NCI-H2196 treated with DMSO at 0.1 percent for 48 hours (cell line): ENCODE measurements at regions not wholly inside any gene's neighbourhood (a gene's known extent, or its start where the extent isn't known, plus 50 kb on each side); places are given as distances from the start of the nearest gene placed in this dataset.

Experiments used
- DNase-seq: peaks from one replicate; lab custom pipeline; 2025; ENCODE audit not compliant: unreplicated experiment; lab: John Stamatoyannopoulos, UW

DNA sequence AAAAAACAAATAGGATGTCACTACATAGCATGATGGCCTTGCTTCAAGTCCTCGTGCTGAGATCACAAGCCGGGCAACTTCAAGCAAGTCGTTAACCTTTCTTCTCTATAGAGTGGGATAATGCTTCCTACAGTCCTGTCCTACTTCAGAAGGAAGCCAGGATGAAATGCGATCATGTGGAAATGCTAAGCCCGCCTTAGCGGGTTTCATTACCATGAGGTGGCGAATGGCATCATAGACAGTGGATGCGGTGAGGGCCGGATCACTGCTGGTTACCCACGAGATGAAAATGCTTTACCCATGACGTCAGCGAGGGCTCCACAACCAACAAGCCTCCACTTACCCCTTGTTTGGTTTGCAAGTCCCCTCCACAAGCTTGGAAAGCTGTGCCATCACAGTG is 206.4 kb downstream of the TBXT start:
- DNase-seq, result no peak

DNA sequence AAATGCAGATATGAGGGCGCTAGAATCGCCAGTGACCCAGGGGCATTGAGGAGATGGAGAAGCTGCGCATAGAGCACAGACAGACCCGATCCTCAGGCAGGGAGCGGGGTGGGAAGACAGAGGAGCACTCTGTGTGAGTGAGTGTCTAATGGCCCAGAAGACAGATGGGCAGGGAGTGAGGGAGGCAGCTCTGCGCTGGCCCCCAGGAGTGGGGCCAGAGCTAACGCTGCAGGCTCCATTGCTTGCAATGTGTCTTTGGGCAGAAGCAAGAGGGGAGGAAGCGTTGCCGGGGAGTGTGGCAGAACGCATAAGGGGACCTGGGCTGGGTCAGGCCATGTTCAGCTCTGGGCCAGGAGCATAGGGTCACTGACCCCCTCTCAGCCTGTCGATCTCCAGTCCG is 207.0 kb downstream of the TBXT start:
- DNase-seq, result no peak

DNA sequence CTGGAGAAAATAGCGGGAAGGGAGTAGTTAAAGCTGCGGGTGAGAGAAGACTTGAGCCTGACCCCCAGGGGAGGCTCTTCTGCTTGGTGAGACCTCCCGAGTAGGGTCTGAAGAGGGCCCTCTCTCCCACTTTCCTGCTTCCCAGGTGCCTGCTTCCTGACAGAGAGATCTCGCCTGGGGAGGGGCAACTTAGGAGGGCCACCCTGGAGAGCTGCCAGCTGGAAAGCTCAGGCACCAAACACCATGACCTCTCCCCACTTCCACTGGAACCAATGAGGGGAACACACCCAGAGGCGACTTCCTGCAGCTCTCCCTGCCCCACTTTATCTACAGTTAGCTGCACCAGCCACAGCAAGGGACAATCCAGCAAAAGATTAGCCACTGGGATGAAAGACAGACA is 208.0 kb downstream of the TBXT start:
- DNase-seq, result no peak

DNA sequence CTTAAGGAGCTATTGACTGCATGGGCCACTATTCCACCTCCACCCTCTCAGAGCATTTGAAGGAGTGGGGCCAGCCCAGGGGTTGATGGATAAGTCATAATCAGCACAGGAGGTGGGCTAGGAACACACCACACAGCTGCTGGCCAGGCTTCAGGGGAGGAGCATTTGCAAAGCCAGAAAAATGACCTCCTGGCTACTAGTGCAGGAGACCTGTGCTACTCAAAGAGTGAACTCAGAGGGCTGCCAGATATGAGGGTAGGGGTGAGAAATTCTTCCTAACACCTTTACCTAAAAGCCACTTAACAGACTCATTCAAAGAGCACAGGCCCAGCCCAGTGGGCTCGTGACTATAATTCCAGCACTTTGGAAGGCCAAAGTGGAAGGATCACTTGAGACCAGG is 210.8 kb downstream of the TBXT start:
- no peak for DNase-seq

DNA sequence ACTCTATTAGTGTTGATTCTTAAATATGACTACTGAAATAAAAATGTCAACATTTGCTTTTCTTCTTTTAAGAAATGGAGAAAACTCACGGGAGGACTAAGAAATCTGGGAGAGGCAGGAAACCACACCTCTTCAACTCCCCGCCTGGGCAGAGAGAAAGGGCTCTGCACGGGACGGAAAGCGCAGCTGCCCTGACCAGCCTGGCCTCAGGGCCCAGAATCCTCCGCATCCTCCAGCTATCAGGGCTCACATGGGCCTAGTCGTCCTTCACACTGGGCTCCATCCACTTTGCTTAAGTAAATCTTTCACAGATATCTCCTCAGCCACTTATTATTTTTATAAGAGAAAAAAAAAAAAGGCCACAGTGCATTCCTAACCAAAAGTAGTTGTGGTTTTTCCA is 215.1 kb downstream of the TBXT start:
- no peak for DNase-seq

DNA sequence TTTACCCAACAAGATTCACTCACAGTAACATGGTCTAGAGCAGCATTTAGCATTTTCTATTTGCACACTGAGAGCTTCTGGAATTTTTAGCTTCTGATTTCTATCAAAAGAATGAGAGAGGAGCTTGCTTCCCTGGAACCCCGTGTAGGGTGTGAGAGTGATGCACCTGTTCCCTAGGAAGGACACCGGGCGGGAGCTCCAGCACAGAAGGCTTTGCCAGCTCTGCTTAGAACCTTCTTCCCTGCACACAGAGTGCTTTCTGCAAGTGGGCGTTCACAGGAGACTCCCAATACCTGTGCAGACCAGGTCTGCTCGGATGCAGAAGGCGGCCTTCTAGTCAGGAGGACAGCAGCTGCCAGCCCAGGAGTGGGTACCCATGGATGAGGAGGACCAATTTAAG is 217.3 kb downstream of the TBXT start:
- no peak for DNase-seq

DNA sequence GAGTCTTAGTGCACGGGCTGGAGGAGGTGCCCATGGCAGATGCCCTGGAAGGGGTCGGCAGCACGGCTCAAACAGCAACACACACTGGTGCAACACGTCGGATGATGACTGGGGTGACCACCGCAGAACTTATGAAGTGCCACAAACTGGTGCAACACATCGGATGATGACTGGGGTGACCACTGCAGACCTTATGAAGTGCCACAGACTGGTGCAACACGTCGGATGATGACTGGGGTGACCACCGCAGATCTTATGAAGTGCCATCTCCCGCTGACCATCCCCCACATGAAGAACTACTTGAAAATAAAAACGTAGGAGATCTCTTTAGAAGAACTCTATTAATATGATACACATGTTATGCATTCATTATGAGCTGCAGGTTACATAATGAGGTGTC is 218.3 kb downstream of the TBXT start:
- no peak for DNase-seq

DNA sequence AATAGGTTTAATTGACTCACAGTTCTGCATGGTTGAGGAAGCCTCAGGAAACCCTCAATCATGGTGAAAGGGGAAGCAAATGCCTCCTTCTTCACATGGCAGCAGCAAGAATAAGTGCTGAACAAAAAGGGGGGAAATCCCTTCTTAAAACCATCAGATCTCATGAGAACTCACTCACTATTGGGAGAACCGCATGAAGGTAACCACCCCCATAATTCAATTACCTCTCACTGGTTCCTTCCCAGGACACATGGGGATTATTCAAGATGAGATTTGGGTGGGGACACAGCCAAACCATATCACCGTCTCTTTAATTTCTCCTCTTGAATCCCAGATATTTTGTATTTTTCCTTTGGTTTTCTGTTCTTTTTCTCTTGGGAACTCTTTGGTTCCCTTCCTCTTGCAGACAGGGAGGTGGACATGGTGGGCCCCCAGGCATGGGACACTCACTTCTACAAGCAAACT is 223.6 kb downstream of the TBXT start:
- no peak for DNase-seq

DNA sequence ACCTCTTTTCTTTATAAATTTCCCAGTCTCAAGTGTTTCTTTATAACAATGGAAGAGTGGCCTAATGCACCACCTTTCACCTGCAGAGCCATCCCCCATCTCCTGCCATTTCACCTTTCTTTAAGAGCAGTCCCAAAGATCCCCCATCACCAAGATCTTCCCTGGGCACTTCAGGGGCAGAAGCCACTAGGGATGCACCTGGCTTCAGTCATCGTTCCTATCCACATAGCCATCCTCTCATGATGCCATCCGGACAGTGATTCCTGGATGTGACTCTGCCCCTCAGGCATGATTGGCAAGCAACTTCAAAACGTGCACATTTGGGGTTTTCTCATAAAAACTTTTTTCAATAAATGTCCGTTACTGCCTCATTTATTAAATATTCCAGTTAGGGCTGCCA is 225.9 kb downstream of the TBXT start:
- no peak for DNase-seq

DNA sequence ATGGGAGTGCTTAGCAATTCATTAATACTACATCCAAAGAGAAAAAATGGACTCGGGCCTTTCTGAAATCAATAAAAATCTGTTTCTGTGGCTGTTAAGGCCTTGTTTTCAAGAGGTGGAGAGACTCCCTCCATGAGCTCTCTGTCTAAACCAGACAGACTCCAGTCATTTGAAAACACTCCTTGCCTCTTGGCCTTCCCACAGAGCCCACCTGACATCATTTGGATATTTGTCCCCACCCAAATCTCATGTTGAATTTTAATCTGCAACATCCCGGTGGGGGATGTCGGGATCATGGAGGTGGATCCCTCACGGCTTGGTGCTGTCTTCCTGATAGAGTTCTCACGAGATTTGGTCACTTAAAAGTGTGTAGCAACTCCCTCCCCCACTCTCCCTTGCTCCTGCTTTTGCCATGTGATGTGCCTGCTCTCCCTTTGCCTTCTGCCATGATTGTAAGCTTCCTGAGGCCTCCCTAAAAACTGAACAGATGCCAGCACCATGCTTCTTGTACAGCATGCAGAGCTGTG is 226.3 kb downstream of the TBXT start:
- DNase-seq, result no peak

DNA sequence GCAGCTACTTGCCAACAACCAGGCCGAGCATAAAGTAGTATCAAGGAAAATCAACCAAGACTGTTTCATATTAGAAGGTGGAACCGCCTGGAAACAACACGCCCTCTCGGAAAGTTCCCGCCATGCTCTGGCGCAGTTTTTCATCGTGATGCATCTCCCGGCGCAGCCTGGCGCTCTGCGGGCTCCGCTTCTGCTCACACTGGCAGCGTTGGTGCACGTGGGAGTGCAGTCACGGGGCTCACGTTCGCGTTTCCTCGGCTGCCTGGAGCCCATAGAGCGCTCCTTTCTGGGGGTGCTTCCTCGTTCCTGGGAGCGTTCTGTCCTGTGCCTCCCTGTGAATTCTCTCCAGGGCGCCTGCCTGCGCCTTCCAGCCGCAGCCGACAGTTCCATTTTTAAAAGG is 227.3 kb downstream of the TBXT start:
- DNase-seq, result no peak

DNA sequence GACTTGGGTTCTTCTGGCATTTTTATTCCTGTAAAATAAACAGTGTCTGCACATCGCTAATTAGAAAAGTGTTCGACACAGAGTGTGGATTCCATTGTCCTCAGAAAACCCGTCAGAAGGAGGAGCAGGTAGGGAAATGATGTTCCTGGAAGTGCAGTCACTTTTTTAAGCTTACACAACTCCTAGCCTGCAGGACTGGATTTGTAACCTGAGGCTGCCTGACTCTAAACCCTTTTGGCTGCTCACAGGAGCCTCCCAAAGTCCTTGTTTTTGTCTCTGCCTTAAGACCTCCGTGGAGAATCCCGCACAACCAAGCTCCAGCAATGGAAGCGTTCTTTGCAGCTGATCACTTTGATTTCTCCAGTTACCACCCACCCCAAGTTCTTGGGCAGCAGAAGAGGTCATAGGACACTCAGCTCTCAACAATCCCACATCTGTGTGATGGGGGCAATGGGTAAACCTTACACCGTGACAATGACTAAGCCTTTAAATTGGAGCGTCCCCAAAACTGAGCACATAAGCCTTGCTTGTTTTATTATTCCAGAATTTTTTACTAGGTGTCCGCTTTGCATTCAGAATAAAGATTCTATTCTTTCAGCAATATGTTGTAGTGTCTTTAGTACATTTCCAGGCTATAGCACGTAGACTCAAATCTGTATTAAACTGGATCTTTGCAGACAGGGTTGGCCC is 227.9 kb downstream of the TBXT start:
- DNase-seq, result no peak

DNA sequence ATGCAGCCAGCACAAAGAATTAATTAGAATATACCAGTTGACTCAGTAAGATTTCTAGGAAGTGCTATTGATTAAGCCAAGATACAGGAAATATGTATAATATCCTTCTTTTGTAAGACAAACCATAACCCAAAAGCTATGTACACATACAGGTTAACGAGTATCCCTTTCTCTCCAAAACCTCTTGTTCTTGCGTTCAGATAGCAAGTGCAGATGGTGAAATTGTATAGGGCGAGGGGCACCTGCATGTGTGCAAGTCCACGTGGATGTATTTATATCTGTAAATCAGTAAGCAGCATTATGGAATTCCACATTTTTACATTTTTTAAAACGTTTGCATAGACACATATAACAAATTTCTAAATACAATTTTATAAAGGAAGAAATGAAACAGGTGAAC is 228.6 kb downstream of the TBXT start:
- DNase-seq, result no peak

DNA sequence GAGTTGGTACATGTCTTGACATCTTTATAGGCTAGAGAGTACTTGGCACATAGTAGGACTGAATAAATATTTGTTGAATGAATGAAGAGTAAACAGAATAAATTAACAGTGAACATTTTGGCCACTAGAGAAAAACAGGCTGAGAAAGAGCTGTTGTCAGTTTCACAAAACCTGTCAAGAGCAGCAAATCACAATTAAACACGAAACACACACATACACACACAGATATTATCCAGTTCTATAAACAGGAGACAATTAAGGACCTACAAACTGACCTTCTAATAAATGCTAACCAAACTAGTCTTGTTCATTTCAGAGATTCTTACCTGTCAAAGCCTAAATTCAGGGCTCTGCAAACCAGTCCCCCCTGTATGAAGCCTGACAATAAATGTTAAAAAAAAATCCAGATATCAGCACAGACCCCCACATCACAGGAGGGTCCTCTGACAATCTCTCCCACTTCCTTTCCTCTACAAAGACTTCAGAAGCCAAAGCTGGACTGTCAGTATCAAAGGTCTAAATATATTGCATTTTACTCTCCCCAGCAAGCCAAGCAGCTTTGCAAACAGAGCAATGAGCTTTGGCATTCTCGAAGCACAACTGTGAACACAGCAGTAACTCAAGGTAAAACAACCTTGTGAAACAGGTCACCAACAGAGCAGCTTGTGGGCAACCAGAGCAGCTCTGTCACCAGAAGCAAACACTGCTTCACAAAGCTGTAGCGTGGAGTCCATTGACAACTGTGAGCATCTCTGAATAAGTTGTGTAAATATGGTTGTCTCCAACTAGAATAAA is 229.9 kb downstream of the TBXT start:
- no peak for DNase-seq

DNA sequence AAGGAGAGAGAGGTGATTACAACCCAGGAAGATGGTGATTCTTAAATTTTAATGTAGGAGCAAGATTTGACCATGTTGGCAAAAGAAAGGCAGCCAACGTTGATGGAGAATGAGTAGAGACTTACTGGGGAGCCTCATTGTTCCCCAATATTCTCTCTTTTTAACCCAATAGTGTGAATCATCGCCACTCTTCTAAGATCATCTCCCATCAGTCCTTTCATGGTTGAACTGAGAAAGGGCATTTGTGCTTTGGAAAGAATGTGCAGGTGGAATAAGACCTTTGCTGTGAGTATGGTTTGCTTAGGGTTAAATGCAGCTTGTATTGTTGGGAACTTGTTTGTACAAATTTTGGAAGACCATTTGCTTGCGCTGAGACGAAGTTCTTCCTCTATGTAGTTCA is 231.0 kb downstream of the TBXT start:
- no peak for DNase-seq

DNA sequence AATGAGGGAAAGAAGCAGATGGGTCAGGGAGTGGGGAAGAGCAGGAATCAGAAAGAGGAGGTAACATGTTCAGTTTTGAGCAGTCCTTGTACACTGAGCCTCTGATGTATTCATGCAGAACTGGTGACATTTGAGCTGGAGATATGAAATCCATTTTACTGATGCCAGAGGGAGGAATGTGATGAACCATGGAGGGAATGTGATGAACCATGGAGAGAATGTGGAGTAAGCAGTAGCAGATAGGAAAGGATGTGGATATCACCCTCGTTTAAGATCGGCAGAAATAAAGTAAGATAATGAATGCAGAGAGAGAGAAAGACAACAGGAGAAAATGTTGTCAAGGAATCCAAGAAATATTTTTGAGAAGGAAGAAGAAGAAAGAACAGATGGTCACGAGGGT is 231.6 kb downstream of the TBXT start:
- DNase-seq, result no peak

DNA sequence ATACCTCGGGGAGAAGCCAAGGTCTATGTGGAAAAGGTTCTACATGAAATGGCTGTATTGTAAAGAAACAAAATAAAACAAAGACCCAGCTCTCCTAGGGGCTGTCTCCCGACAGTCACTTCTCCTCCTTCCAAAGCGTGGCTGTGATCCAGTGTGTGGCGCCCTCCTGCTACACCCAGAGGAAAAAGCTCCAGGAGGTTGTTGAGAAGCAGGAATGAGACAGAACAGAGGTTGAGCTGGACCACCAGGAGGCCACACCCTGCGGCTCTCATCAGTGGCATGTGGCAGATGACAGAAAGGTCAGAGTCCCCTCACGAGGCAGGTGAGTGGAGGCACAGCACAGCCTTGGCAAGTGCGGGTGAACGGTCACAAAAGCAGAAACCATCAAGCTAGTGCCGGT is 236.0 kb downstream of the TBXT start:
- no peak for DNase-seq

DNA sequence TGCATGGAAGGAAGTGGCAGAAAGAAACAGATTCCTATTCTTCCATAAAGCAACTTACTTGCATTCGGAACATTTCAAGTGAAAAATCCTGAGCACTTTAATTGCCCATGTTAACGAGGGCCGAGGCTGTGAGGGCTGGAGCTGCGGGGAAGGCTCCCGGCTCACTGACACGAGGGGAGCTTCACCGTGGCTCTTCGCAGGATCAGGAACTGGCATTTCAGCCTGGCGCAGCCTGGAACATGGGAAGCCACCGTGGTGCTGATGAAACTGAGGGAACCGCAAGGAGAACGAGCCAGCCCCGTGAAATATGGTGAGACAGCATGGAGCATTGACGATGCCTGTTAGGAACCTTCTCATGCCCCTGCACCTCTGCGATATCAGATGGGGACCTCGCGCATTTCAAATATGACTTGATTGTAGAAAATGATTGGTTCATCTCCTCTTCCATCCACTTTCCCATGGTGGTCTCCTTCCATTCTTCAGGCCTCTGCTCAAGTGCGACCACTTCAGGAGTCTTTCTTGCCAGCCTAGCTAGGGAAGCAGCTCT is 236.9 kb downstream of the TBXT start:
- DNase-seq, result no peak

DNA sequence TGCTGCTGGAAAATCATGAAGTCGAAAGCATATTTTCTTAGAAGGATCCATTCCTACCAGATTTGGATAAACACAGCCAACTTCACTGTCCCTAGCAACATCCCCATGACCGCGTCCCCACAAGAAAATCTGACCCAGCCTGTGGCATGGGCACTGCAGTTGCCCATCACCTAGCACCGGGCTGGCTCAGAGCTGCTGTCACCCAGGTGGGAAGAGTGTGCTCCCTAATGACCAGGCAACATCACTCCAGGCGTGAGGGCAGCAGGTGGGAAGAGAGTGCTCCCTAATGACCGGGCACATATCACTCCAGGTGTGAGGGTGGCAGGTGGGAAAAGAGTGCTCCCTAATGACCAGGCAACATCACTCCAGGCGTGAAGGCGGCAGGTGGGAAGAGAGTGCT is 238.0 kb downstream of the TBXT start:
- no peak for DNase-seq

DNA sequence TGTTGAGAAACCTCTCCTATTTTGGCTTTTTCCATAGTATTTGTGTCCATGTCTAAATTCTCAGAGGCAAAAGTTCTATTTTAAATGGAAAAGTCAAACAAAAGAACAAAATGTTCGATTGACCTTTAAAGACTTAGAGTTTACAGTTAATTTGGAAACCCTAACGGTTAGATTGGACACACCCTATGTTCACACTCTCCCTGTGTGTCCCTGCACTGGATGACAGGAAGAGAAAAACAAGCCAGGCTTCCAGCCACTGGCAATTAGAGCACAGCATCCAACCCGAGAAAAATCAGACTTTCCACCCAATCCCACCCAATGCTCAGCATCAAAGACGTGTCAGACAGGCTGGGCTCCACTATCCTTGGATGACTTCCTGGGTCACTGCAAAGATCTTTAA is 241.3 kb downstream of the TBXT start:
- DNase-seq, result no peak

DNA sequence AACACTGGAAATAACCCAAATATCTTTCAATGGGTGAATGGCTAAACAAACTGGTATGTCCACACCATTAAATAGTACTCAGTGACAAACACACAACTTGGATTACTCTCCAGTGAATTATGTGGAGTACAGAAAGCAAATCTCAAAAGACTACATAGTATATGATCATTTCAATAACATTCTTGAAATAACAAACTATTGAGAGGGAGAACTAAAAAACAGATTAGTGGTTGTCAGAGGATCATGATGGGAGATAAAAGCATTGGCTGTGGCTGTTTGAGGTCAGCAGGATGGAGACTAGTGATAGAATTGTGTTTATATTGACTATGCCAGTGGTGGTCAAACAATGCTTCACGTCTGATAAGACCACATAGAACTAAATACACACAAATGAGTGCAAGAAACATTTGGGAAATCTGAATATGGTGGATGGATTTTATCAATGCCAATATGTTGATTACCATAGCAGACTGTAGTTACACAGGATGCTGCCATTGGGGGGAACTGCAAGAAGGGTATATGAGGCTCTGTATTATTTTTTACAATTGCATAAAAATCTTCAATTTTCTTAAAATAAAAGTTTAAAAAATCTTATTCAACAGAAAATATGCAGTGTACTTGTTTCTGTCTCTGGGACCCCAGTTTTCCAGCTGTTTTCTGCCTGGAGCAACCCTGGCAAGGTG is 242.0 kb downstream of the TBXT start:
- no peak for DNase-seq
